Cerebellar nuclear complex (tissue), 1 donor: ENCODE measurements at regions not wholly inside any gene's neighbourhood (a gene's known extent, or its start where the extent isn't known, plus 50 kb on each side); places are given as distances from the start of the nearest gene placed in this dataset.
"Not testable (repeated sequence)": the region's sequence is repeated elsewhere in the genome, so short reads cannot be mapped to it uniquely, and the experiment has no call there.

Experiments
- DNase-seq, 2 experiments: peaks; one replicate each; lab custom pipeline; 2025; lab: John Stamatoyannopoulos, UW

DNA sequence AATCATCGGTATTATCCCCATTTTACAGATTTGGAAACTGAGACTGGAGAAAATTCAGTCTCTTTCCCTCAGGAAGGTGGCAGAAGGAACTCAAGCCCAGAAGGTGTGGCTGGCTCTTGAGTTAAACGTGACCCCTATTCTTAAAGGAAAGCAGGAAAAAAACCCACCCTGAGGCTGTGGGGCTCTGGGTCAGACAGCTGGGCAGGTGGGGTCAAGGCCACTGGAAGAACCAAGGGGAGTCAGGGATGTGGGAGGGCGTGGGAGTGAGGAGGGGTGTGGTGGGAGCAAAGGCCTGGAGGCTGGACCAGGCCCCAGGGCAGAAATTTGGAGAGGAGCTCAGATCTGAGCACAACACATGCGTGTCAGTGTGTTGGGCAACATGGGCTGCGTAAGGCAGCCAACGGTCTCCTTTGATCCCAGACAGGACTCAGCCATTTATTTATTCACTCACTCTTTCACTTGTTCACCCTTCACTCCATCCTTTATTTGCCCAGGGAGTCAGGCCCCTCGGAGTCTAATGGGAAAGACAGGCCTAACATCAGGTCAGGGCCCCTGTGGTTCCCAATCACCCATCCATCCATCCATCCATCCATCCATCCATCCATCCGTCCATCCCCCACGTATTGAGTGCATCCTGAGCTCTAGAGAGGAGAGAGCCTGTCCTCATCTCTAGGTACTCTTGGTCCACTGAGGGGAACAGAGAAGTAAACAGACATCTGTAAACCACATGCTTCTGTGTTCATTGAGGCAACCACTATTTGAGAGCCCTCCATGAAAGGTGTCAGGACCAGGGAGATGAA is 165.0 kb downstream of the VEGFA start:
- DNase-seq, result no peak

DNA sequence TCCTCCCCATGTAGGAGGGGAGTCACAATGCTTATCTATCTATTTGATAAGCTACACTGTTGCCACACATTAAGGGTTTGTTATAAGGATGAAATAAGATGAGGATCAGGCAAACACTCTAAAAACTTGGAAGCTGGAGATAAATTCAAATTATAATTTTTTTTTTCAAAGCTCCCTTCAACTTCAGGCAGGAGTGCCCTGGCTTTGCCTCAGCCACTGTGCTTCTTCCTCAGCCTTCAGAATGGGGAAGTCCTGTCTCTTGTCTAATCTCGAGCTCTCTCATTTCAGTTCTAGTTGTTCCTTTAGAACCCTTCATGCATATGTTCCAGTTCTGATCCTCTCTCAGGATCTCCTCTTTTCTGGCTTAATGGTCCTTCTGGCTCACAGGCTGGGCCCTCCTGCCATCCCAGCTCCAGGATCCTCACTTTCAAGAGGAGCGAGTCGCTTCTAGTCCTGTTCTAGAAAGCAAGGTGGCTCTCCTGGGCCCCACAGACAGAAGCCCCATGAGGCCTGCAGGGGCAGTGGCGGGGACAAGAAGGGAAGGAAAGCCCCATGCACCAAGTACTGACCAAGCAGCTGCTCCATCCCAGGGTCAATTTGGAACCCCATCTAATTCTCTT is 164.3 kb downstream of the VEGFA start:
- no peak for DNase-seq

DNA sequence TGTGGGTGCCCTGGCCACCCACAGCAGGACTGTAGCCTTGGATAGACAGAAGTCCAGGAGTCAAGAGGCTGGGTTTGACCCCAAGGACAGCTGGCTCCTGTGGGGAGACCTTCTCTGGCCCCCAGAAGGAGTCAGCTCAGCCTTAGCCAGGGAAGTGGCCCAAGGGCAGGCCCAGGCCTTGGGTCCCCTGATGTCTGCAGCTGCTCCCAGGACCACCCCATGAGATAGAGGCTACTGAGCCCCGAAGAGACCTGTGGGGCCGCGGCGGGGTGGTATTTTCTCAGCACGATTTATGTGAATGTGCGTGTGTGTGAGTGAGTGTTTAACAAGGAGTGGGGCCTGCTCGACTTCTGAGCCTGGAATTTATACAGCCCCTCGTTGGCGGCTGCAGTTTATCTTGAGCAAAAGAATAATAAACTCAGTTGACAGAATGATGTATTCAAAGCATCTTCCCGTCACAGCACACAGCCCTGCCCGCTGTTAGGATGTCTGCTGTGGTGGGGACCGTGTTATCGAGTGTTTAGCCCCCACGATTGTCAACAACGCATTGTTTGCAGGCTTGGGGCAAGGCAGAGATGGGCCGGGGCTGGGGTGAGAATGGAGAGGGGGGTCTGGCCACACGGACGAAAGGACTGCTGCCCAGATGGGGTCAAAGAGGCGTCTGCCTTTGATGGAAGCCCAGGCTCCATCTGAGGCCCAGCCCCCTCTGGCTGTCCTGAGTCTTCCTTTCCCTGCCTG is 163.3 kb downstream of the VEGFA start:
- DNase-seq, result no peak

DNA sequence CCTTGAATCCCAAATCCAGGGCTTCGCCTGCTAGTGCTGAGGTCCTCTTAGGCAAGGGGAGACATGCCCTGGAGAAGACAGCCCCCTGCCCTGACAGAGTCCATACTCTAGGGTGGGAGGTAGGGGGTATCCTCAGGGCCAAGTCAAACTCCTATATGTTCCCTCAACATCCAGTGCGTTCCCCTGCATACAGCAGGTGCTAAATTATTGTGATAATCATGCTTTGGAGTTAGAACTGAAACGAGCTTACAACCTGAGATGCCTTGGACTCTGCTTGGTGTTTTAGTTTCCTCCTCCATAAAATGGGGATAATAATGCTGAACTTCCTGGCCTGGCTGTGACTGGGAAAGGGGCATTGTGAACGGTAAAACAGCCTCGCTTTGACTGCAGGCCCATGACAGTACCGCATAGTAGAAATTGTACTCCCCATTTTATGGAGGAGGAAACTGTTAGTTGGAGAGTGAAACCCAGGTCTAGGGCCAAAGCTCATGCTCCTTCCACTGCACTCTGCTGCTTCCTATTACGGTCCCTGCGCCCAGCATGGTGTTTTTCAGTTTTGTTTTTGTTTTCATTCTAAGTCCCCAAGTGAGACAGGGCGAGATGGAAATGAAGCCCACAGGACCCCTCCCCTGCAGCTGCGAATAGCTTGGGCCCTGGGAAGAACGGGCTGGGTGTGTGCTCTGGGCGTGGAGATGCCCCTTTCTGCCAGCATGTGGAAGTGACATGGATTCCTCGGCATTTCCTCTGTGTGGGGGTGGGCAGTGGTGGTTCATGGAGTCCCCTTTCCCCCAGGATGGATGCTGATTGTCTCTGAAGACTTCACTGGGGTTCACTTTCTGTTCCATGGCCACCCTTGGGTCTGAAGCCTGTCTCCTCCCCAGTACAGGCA is 162.5 kb downstream of the VEGFA start:
- no peak for DNase-seq

DNA sequence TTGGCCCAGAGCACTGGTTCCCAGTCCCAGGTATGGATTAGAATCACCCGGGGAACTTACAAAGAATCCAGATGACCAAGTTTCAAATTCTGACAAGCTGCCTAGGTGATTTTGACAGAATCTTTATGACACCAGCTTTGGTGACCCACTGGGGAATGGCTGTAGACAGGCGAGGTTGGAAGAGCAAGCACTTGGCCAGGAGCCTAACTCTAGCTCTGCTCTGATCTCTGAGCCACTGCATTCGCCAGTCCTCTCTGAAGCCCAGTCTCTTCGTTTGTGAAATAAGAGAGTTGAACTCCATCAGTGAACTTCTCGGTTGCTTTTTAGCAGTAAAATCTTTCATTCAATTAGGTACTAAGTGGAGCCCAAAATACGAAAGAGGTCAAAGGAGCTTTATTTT is 161.2 kb downstream of the VEGFA start:
- no peak for DNase-seq

DNA sequence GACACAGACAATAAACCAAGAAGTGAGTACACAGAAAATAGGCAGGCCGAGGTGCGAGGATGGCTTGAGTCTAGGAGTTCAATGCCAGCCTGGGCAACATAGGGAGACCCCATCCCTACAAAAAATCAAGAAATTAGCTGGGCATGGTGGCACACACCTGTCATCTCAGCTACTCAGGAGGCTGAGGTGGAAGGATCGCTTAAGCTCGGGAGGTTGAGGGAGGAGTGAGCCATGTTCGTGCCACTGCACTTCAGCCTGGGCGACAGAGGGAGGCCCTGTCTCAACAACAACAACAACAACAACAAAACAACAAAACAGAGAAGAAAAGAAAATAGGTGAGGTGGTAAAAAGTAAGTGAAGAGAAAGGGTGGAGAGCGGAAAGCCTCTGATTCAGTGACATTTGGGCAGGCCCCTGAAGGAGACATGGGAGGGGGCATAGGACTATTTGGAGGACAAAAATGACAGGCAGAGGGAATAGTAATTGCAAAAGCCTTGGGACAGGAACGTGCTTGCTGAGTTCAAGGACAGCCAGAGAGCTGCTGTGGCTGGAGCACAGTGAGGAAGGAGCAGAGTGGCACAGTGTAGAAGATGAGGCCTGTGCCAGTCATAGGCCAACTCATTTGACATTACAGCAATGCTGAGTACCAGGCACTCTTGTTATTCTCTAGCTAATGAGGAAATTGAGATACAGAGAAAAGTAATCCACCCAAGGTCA is 160.6 kb downstream of the VEGFA start:
- DNase-seq, result no peak

DNA sequence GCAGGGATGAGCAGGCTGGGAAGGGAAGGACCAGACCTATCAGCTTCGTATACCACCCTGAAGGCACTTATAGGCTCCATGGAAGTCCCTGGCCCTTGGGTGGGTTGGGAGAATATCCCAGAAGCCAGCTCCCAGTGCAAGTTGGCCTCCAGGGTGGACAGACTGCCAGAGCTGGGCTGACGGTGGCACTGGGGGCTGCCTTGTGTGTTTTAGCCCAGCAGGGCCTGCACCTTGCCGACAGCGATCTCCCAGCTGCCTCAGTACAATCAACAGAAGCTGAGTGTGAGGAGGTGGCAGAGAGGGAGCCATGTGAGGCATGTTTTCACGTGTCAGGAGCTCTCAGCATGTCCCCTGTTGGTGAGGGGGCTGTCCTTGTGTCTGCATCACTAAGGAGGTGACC is 159.5 kb downstream of the VEGFA start:
- no peak for DNase-seq

DNA sequence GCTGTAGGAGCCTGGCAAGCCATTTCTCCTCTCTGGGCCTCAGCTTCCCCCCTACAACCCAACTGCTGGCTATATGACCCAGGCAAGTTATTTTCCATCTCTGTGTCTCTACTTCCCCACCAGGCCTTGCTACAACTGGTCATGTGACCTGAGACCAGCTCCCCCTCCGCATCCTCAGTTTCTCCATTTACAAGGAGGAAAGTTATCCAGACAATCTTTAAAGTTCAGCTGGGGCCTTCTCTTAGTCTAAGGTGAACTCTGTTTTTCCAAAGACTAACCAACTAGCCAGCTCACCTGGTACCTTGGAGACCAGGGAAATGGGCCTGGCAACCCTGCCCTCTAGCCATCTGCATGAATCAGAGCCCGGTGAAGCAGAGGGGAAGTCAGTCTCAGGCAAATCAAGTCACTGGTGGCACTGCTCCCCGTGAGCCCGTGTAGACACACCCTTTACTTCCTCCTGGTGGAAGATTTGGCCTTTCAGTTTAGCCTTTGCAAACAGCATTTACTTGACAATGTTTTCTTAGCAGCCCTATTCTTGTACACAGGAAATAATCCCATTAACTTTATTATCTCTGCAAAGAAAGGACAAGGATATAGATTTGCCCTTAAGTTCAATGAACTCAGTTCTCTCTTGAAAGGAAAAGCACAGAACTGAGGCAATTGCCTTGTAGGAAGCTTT is 157.7 kb downstream of the VEGFA start:
- no peak for DNase-seq

DNA sequence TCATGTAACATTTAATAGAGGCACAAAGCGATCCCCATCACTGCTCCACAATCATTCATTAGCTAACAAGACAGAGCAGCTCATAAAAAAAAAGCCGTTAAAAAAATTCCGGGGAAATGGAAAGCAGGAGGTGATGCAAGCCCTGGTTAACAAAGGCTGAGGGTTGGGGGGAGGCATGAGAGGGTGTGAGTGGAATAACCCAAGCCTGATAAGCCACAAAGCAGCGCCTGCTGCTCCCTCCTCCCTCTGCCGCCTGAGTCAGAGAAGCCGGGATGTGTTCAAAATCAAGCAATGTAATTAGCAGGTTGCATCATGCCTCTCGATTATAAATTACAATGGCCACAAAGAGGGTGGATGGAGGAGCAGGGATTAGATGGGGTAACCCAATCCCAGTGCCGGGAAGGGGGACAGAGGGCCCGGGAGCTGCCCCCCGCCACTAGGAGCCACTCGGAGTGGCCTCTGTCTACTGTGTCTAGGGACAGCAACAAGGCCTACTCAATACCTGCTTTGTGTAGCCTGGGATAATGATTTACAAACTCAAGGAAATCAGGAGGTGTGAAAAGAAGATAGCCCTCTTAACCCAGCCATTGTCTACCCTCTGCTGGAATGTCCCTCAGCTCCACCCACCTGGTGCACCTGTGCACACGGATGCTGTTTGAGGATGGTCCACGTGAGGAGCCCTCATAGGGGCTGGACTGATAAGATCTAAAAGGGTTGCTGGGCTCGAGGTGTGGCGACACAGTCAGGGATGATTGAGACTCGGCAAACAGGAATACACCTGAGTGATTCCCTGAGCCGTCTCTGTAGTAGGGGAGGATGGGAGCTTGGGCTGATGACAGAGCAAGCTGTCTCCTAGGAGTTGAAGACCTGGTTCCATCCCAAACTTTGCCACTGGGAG is 156.9 kb downstream of the VEGFA start:
- no peak for DNase-seq

DNA sequence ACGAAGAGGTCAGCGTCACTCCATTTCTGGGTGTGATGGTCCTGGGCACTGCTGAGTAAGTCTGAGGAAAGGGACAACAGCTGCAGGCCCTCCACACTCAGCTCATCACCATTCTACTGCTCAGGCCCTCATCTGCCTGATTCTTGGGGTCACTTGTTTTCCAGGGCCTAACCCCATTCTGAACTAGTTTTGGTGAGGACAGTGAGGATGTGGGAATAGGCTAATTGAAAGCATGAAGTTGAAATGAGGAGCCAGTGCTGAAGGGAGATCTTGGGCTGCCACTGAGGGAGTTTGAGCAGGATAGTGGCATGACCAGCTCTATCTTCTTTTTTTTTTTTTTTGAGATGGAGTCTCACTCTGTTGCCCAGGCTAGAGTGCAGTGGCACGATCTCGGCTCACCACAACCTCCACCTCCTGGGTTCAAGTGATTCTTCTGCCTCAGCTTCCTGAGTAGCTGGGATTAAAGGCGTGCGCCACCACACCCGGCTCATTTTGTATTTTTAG is 155.7 kb downstream of the VEGFA start:
- DNase-seq, result not testable (repeated sequence)

DNA sequence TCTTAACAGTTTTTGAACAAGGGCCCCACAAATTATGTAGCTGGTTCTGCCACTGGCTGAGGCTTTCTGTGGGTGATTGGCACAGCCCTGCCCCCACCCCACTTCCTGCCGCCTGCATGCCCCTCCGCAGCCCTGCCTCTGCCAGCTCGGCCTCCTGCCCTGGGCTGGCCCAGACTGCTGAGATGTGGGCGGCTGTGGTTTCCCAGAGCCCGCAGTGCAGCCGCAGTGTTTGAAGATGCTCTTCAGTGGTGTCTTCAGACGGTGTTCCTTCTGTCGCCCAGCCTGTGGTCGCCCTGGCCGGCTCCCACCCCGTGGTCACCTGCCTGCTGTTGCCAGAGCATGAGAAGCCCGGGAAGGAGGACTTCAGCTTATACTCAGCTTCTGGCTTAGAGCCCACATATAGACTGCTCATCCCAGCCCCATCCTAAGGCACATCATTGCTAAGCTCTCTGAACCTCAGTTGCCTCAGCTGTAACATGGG is 154.3 kb downstream of the VEGFA start:
- DNase-seq, result no peak

DNA sequence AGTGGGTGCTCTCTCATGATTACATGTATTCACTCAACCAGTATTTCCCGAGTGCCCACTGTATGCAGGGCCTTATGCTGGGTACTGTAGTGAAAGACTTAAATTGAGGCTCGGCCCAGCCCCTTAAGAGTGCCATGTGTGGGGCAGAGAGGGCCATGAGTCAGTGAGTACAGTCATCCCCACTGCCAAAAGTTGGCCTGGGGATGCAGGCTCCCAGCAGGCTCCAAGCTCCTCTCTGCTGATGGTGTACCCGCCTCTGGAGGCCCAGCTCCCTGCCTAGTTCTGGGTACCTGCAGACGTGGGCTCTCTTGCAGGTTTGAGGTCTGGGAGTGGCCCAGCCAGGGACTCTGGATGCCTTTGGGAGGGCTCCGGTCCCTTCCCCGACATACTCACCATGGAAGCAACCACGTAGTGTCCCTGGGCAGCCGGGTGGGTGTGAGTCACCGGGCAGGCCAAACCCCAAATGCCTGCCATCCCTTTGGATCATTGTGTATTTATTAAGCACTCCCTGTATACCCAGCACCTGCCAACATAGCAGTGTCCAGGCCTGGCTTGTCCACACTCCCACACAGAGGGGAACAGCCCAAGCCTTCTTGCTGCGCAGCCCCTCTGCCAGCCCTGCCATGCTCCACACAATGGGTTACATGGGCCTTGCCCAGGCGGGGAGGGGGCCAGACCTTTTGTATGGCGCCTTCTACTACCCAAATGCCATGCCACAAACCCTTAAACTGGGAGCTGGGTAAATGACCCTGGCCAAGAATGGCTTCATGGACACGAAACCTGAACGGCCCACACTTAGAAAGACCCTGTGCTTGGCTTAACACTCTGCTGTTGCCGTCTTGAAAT is 153.6 kb downstream of the VEGFA start:
- DNase-seq, result no peak

DNA sequence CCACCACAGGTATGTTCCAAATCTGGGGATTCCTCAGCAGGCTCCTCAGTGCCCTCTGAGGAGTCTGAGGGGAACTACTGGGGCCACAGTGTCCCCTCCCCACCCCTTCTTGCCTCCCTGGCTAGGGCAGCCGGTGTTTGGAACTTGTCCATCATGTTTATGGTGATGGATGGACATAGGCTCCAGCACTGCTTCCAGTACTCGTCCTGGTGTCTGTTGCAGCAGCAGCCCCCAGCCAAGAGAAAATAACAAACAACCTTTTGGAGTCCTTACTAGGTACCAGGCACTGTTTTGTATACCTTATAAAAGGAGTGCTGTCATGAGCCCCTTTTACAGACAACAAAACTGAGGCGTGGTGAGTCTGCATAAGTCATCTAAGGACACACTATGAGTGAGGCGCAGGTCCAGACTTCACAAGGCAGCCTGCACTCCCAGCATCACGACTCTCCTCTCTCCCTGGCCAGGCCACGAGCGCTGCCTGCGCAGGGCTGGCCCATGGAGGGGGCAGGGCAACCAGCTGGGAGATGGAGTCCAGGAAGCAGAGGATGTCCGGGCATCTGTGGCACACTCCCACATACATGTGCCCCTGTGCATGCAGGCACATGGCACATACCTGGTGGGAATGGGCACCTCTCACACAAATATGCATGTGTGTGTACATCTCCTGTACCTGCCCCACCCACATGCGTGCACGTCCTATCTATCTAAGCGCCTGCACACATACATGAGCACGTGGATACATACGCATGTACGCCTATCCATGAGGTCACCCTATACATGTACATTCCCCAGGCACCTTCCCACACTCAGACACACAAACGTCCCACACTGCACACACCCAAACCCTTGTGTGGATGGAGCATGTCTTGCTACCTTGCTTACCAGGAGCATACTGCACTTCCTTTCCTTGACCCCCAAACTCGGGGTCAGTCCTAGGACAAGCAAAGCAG is 152.7 kb downstream of the VEGFA start:
- no peak for DNase-seq

DNA sequence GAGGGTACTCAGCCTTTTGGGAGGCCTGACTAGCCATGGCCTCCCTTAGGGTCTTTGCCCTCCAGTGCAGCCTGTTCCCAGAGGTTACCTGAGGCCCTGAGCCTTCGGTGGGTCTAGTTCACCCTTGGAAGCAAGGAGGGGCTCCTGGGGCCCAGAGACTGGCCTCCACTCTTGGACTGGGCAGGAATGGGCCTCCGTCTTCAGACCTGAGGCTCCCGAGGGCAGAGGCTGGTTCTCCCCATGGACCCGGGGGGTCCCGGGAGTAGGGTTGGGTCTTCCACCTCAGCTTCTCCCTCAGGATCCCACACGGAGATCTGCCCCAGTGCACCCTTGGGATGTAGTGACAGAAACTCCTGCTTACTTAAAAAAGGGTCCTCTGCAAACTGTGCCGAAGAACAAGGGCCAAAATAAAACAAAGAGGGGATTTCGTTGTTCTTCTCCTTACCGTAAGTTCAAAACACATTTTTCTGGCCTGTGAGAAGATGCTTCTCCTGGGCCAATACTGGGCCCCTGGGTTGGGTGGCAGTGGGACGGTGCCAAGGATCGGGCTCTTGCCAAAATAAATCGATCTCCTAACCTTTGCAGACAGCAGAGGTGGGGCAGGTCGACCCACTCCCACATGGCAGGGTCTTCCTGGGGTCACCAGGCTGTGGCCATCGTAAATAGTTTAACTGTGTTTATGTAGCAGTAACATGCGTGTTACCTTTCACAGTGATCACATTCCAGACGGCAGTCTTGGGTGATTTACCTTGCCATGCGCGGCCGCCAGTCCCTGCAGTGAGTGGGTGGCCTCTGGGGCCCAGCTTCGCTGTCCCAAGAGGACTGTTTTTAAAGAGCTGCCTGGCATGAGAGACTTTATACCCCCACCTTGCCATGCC is 151.8 kb downstream of the VEGFA start:
- no peak for DNase-seq

DNA sequence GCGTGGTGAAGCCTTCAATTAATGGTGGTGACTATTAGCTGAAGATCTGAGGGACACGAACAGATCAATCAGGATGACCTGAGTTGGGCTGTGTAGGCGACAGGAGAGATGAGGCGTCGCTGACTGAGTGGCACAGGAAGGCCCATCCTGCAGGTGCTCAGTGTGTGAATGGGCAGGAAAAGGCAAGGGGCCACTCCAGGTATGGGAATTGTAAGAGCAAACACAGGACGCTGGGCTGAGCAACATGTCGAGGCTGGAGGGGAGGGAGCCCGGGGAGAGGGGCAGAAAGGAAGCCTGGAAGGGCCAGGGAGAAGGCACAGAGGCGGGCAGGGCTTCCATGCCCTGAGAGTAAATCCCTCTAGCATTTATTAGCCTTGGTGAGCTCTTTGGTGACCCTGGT is 151.0 kb downstream of the VEGFA start:
- DNase-seq, result no peak

DNA sequence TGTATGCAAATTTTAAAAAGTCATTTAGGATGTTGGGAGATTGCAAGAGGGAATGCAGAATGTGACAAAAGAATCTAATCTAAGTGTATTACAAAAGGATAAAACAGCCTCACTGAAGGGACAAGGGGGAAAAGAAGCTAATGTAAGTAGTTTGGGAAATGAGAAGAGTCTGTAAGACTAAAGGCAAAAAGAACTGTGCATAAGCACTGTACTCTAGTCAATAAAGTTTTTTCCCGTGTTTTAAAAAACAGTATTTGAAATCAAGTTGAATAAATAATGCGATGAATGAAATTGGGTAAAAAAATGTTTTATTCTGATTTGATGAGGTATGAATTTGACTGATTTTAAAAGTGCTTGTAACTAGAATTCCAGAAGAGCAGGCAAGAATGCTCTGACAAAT is 149.8 kb downstream of the VEGFA start:
- DNase-seq, result no peak
